Stimulated activated CD8-positive, alpha-beta memory T cell treated with anti-CD3 and anti-CD28 coated beads, Interleukin-4, amount 100 ng/mL, for 24 hours (primary cell): ENCODE measurements at regions not wholly inside any gene's neighbourhood (a gene's known extent, or its start where the extent isn't known, plus 50 kb on each side); places are given as distances from the start of the nearest gene placed in this dataset.
A peak's percentile ranks its signal among the peaks of the same experiment; 100 is the strongest.

ENCODE experiments used
- DNase-seq: peaks from one replicate; pipeline ENCODE4 v3.0.0-alpha.2; 2020; ENCODE audit warnings: low read depth

DNA sequence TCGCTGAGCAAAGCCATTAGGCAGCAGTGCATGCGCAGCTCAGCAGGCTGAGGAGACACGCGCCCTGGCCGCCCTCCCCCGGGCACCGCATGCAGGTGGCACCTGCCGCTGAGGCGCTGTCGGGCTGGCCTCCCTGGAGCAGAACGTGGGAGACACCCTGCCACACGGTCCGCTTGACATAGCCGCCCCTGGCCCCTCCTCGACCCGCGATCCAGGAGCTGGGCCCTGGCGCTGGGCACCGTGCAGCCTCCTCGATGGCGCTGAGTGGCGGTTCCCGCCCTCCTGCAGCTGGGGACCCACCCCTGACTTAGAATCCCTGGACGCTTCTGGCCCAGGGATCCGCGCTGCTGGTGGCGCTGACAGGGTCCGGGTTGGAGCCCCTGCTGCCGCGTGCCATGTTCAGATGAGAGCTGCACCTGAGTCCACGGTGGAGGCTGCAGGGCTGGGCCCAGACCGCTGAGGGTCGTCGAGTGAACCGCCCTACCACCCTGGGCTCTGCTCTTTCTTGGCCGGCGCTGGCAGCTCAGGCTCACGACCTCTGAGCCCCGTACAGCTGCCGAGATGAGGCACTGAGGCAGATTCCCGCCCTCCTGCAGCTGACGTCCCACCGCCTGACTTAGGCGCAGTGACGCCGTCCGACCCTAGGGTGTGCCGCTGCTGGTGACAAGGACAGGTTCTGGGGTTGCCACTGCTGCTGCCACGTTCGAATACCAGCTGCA lies 116.8 kb downstream of the OR13A1 start:
- no peak for DNase-seq

DNA sequence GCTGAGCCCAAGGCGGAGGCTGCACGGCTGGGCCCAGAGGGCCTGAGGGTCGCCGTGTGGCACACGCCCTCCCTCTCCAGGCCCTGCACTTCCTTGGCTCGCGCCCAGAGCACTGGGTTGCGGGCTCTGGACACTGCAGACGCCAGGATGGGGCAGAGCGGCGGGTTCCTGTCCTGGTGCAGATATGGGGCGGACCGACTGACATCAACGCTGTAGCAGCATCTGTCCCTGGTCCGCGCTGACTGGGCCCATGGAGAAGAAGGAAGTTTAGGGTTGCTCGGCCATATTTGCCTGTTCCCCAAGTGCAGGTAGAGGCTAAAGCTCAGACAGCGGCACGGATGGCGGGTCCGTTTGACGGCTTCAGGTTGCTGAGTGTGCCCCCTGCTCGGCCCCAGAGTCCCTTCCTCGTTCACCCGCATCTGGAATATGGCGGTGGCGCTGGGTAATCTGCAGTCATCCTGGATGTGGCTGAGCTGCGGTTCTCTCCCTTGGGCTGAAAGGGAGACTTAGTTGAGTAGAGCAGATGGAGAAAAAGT lies 116.1 kb downstream of the OR13A1 start:
- no peak for DNase-seq

GRCh38 chr10:45201271-45201670 lies 114.1 kb downstream of the OR13A1 start:
- DNase-seq = no peak

DNA sequence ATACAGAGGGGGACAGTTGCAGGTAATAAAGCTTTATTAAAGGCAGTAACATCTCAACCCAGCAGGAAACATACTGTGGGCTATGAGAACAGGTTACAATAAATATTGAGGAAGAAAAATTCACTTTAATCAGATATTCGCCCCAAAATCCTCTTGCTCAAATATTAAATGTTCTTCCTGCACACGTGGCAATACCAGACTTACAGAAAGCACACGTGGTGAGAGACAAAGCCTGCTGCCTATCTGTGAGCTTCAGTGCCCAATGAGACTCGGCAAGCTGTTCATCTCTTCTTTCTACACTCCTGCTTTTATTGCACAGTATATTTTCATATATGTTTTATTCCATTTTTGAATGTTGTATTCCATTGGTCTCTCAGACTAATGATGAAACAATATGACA lies 113.2 kb downstream of the OR13A1 start:
- no peak for DNase-seq

GRCh38 chr10:45204954-45205775 lies 110.2 kb downstream of the OR13A1 start:
- no peak for DNase-seq

DNA sequence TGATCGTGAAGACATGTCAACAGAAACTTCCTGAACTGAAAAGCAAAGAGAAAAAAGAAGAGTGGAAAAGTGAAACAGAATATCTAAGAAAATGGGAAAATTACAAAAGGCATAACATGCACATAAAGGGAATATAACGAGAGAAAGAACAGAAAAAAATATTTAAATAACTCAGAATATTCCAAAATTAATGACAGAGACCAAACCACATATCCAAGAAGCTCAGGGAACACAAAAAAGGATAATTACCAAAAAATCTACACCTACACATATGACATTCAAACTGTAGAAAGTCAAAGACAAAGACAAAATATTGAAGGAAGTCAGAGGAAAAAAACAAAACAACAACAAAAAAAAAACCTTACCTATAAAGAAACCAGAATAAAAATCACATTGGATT lies 105.5 kb downstream of the OR13A1 start:
- no peak for DNase-seq

DNA sequence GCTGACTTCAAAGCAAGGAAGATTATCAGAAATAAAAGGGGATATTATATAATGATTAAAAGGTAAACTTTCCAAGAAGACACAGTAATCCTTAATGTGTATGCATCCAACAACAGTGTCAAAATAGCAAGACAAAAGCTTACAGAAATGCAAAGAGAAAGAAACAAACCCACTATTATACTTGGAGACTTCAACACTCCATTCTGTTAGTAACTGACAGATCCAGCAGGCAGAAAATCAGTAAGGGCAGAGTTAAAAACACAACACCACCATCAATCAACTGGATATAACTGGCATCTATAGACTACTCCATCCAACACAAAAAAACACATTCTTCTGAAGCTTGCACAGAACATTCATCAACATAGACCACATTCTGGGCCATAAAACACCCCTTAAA lies 103.8 kb downstream of the OR13A1 start:
- DNase-seq = no peak

GRCh38 chr10:45219416-45219815 lies 96.0 kb downstream of the OR13A1 start:
- DNase-seq = no peak

- no peak for DNase-seq
These were observed 94.5 kb downstream of the OR13A1 start for GRCh38 chr10:45220931-45221330.

GRCh38 chr10:45224219-45224841 lies 91.1 kb downstream of the OR13A1 start:
- DNase-seq = no peak

- DNase-seq = no peak
These were observed 88.4 kb downstream of the OR13A1 start for GRCh38 chr10:45227042-45227441.

- DNase-seq = no peak
These were observed 88.0 kb downstream of the OR13A1 start for GRCh38 chr10:45227456-45227855.

DNA sequence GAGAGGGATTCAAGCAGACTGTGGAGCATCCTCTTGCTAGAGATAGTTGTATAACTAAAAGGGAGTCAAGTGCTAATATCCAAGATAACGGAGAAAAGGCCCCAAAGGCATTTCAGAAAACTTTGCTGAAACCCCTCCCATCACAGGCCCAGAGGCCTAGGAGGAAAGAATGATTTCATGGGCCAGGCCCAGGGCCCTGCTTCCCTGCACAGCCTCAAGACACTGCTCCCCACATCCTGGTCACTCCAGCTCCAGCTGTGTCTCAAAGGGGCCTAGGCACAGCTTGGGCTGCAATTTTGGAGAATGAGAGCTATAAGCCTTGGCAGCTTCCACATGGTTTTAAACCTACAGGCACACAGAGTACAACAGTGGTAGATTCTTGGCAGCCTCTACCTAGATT lies 85.6 kb downstream of the OR13A1 start:
- DNase-seq = no peak

- DNase-seq = peak; percentile 21
These were observed 80.1 kb downstream of the OR13A1 start for GRCh38 chr10:45235260-45235769.

GRCh38 chr10:45235798-45236220 lies 79.6 kb downstream of the OR13A1 start:
- DNase-seq = no peak

DNA sequence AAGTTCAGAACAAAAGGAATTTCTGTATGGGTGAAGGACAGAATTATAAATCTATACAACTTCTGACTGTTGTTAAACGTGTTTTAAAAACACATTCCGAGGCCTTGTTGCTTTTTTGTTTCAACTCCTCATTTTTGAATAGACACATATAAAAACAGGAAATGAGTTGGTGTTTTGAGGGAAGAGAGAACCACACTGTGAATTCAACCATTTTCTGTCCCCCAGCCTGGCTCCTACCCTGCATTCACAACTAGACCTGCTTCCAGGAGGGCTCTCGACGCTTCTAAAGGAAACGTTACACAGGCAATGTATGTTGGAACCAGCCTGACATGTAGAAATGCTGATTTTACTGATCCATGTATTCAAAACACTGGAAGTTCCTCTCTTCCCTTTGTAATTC lies 76.5 kb downstream of the OR13A1 start:
- DNase-seq = no peak

GRCh38 chr10:45239642-45240041 lies 75.8 kb downstream of the OR13A1 start:
- no peak for DNase-seq

- no peak for DNase-seq
These were observed 73.4 kb downstream of the OR13A1 start for GRCh38 chr10:45241865-45242520.

DNA sequence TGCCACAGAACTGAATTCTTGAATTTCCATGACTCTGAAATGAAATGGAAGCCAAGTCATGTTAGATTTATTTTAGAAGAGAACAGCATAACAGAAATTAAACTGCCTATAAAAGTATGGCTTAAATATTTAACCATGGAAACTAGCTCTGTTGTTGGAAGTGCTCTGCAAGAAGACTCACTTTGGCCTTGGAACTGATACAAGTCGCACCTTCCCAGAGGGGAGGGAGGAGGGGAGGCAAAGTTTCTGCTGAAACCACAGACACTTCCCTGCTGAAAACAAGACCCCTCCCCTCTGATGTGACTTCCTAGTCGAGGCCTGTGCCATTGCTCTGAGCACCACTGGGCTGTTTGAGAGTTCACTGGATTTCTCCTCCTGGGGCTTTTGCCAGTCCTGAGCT lies 72.1 kb downstream of the OR13A1 start:
- DNase-seq = no peak

GRCh38 chr10:45246522-45246921 lies 68.9 kb downstream of the OR13A1 start:
- DNase-seq = no peak

DNA sequence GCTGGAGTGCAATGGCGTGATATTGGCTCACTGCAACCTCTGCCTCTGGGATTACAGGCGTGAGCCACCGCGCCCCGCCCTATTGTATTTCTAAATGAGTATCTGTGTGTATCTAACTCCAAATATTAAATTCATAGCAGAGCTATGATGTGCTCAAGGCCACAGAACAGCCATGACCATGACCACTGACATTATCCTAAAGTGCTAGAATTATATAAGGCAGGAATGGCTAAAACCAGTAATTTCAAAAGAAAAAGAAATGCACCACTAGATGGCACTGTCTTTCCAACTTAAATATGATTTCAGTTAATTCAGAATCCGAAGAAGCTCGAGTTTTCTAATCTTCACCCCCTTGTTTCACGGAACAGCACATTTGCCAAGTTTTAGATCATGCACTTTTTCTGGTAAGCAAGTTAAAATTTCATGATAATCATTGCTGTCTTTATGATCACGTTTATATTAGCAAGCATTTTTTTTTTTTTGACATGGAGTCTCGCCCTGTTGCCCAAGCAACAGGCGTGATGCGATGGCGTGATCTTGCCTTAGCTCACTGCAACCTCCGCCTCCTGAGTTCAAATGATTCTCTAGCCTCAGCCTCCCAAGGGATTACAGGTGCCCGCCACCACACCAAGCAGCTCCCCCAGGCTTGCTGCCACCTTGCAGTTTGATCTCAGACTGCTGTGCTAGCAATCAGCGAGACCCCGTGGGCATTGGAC lies 65.3 kb downstream of the OR13A1 start:
- DNase-seq = no peak
